HG02852 (cell line): ENCODE measurements at regions not wholly inside any gene's neighbourhood (a gene's known extent, or its start where the extent isn't known, plus 50 kb on each side); places are given as distances from the start of the nearest gene placed in this dataset.

Experiments
- ATAC-seq: cut with Tn5 transposase; IDR thresholded peaks from one replicate; pipeline ENCODE4 v1.9.1; 2021; ENCODE audit warnings: mild to moderate bottlenecking, moderate library complexity; ENCODE audit not compliant: unreplicated experiment

DNA sequence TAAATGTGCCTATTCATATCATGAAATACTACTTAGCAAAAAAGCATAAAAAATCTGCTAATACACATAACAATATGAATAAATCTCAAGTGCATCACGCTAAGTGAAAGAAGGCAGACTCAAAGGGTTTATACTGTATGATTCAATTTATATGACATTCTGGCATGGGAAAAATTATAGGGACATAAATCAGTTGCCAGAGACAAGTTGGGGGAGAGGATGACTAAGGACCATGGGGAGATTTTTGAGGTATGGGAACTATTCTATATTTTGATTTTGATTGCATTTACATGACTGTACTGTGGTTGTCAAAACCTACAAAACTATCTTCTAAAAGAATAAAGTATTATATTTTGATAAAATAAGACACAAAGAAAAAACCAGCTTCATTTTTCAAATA is 650.3 kb upstream of the NR5A2 start:
- no peak for ATAC-seq

DNA sequence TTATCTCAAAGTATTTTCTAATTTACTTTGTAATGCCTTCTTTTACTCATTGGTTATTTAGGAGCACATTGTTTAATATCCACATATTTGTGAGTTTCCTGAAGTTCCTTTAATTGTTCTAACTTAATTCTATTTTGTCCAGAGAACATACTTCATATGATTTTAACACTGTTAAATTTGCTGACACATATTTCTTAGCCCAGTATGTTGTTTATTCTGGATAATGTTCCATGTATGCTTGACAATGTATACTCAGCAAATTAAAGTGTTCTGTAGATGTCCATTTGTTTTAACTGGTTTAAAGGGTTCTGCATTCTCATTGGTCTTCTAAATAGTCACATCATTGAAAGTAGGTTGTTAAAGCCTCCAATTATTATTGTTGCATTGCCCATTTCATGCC is 643.7 kb upstream of the NR5A2 start:
- ATAC-seq = no peak

DNA sequence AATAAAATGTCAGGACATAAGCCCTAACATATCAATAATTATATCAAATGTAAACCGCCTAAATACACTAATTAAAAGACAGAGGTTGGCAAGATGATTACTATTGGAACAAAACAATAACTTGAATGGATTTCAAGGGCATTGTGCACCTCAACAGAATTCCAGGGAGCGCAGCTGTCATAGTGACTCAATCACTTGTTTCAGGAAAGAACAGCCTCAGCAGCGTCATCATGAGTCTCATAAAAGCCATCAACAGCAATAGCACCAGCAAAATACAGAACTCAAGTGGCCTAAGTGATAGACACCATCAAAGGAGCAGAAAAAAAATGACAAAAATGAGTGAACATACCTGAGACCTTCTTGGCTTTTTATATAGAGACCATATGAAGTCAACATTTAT is 632.7 kb upstream of the NR5A2 start:
- ATAC-seq = no peak

DNA sequence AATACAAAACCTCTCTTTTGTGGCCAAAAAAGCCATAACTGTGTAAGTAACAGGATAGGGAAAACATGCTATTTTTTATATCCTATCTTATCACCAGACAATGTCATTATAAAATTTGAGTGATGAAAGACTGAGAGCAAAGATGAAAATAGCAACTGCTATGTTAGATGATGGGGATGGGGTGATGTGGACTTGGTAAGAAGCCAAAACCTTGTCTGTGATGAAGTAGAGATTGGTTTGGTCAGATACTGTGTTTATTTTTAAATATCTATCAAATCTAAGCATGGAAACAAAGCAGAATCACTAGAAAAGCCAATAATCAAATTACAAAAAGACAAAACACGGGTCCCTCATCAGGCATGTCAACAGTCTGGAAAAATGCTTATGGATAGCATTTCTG is 631.1 kb upstream of the NR5A2 start:
- no peak for ATAC-seq

- peak; percentile 81 for ATAC-seq
These were observed 627.4 kb upstream of the NR5A2 start for GRCh38 chr1:199399996-199400724.

DNA sequence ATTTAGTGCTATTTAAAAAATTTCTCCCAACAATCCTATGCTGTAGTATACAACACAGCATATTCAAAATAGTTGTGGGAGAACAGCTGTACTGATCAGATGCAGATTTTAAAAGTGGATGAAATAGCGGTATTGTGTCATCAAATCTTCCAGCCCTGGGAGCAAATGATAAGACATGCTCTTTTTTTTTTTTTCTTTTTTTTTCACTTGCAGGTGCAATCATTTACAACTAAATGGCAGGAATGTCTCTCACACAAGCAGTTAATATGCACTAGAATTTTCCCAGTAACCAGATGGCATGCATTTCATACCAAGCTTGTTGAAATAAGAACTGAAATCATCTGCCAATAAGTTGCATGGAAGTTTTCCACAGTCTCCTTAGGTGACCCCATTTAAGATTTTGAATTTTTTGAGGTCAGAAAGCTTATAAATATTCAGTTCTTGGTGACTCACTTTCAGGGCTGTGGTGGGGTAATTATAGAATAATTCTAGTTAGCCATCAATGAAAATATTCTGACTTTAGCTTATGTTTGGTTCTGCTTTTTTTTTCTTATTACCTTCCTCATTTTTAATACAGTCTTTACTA is 623.9 kb upstream of the NR5A2 start:
- no peak for ATAC-seq

DNA sequence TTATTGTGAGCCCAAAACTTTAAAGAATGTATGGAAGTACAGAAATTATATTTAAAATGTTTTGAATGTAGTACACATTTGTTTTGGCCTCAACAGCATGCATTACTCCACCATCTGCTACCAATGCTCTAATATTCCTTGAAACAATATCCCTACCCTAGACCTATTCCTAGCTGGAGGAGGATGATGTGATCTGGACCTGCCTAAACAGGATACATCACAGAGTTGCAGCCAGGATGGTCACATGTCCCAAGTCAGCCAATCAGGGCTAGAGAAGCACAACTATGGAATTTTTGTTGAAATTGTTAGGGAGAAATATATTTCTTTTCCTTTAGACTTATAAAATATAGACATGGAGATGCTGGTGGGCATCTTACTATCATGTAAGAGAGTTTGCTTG is 623.3 kb upstream of the NR5A2 start:
- no peak for ATAC-seq

GRCh38 chr1:199404976-199405375 is 622.5 kb upstream of the NR5A2 start:
- no peak for ATAC-seq

- no peak for ATAC-seq
These were observed 621.8 kb upstream of the NR5A2 start for GRCh38 chr1:199405634-199406196.

DNA sequence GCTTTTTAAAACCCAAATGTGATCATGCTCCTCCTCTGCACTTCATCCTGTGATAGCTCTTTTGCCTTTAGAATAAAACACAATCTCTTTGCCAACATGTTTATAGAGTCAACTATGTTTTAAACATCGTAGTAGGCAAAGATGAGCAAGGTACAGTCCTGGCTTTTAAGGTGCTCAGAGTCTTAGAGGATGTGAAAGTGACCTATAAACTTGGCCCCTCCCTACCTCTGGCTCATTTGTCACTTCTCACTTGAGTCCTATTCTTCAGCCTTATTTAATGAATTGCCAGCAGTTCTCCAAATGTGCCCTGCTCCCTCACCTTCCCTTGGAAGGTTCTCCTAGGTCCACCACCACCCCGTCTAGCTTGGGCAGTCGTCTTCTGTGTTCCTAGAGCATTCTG is 617.0 kb upstream of the NR5A2 start:
- ATAC-seq = no peak

DNA sequence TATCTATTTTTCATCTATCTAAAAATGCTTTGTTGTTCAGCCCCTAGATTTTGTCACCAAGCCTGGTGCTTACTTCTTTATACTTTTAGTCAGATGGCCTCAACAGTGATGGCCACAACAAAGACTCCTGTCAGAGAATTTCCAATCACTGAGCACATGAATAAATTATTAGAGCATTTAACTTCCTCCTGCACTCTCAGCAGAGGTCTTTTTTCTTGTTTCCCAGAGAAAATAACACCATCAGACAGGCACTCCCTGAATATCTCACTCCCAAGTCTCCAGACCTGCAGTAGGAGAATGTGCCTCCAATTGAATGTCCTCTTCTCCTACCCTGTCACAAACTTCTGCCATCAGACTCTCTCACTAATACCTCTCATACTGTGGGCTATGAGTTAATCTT is 616.0 kb upstream of the NR5A2 start:
- no peak for ATAC-seq

- ATAC-seq = no peak
These were observed 605.3 kb upstream of the NR5A2 start for GRCh38 chr1:199422206-199422605.

DNA sequence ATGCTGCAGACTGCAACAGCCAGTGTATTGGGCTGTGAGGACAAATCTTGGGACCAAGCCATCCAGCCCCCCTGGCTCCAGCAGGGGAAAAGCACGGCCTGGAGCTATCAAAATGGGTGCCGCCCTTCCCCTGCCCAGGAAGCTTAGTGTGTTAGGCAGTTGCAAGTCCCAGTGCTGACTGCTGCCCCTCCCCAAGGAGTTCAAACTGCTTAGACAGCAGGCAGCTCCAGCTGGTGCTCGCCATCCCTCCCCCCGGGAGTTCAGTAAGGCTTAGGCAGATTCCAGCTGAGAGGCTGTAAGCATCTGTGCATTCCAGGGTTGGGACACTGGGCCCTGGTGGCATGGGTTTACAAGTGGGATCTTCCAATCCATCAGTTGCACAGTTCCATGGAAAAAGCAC is 579.6 kb upstream of the NR5A2 start:
- no peak for ATAC-seq

GRCh38 chr1:199448646-199449045 is 578.9 kb upstream of the NR5A2 start:
- ATAC-seq = no peak

DNA sequence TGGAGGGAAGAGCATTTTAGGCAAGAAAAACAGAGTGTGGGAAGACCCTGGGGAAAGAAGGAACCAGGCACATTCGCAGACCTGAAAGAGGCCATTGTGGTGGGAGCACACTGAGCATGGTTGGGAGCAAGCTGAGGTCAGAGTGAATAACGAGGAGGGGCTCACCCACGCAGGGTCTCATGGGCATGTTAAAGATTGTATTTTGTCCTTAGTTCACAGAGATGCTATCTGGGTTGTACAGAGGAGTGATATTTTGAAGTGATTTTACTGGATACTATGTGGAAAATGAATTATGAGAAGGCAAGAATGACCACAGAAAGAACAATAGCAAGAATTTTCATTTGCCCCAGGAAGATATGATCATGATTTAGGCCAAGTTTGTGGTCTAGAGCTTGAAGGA is 578.3 kb upstream of the NR5A2 start:
- ATAC-seq = no peak

- no peak for ATAC-seq
These were observed 577.8 kb upstream of the NR5A2 start for GRCh38 chr1:199449681-199450080.

DNA sequence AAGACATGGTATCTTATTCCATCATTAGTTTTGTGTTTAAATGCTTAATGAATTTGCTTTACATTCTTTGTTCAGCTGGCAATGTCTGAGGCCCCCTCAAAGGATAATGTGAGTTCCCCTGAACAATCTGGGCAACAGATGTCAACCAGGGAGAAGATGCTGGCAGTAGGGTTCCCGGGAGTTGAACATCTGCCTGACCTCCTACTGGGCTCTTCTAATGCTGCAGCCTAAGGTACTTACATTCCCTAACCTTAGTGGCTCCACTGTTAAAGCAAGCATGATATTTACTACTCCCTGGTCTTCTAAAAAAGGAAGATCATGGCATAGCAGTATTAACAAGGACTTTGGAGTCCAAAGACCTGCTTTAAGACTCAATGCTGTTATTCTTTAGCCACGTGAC is 574.9 kb upstream of the NR5A2 start:
- ATAC-seq = no peak

DNA sequence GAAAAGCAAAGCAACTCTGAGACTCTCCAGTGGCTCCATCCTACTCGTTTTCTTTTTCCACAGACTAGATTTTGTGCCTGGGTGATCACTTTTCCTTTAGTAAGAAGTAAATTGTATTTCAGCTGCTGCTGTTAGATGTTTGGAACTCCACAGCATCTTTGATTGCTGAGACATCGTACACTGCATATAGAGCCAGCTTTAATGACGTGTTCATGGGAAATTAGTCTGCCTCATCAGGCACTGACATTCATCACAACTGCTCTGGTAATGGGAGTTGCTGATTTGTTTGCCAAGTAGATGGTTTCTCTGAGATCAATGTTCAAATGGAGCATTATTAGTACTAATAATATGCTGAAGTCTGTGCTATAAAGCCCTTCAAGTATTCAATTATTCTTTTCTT is 573.8 kb upstream of the NR5A2 start:
- ATAC-seq = no peak

- ATAC-seq = no peak
These were observed 566.6 kb upstream of the NR5A2 start for GRCh38 chr1:199460933-199461332.

DNA sequence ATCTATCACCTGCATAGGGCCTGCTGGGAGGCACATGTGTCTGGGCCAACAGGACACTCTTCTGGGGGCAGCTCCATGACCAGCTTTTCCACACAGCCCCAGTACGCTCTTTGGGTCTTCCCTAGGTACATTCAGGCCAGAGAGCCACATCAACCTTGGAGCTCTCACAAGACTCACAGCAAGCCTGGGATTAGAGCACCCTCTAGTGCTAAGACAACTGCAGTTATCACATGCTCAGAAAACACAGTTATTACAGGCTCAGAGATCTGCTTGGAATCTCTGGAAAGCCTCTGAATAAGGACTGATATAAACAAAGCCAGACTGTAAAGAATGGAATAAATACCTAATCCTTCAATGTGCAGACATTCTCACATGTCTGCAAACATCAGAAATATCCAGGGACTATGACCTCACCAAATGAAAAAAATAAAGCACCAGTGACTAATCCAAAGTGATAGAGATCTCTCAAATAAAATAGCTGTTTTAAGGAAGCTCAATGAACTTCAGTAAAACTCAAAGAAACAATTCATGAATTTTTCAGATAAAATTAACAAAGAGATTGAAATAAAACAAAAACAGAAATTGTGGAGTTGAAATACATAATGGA is 563.9 kb upstream of the NR5A2 start:
- ATAC-seq = peak; percentile 50

DNA sequence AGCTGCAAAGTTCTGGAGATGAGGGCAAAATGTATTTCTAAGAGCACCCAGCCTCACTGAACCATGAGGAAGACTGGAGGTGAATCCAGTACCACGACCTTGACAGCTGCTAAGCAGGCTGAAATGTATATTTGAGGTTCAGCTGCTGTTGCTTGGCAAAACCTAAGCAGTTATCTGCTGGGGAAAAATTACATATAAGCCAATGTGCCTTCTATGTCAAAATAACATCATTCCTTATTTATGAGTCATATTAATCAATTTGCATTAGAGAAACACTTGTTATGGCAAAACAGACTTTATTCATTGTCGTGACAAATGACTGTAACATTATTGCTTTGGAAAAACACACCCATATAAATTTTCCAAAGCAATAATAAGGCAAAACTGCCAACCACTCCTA is 560.5 kb upstream of the NR5A2 start:
- ATAC-seq = no peak

- ATAC-seq = no peak
These were observed 555.5 kb upstream of the NR5A2 start for GRCh38 chr1:199472018-199472417.
